Epithelial cell of proximal tubule (primary cell): ENCODE measurements at regions not wholly inside any gene's neighbourhood (a gene's known extent, or its start where the extent isn't known, plus 50 kb on each side); places are given as distances from the start of the nearest gene placed in this dataset.
A peak's percentile ranks its signal among the peaks of the same experiment; 100 is the strongest.

ENCODE experiments used
- DNase-seq: peaks from one replicate; pipeline ENCODE4 v3.0.0-alpha.2; 2011; ENCODE audit warnings: low read depth
- H3K4me3 ChIP-seq: 2 replicates; pipeline ENCODE4 v1.5.1; 2011; ENCODE audit warnings: low read depth, mild to moderate bottlenecking, low read length
- CTCF ChIP-seq: conservative IDR thresholded peaks from 2 replicates; pipeline ENCODE4 v1.5.1; 2012; ENCODE audit warnings: low read depth, mild to moderate bottlenecking, low read length

- no peak for TF ChIP-seq CTCF
- H3K4me3 ChIP-seq = no peak overlapping the region
- no peak for DNase-seq
These were observed 60.2 kb upstream of the STEAP4 start for GRCh38 chr7:88366845-88367244.

- TF ChIP-seq CTCF = no peak
- DNase-seq = no peak
- no peak overlapping the region for H3K4me3 ChIP-seq
These were observed 57.2 kb upstream of the STEAP4 start for GRCh38 chr7:88363869-88364268.

- no peak overlapping the region for H3K4me3 ChIP-seq
- no peak for TF ChIP-seq CTCF
- no peak for DNase-seq
These were observed 56.6 kb upstream of the STEAP4 start for GRCh38 chr7:88363249-88363648.

GRCh38 chr7:88361357-88361756 lies 54.7 kb upstream of the STEAP4 start:
- no peak for TF ChIP-seq CTCF
- no peak for DNase-seq
- H3K4me3 ChIP-seq = no peak overlapping the region

- DNase-seq = no peak
- H3K4me3 ChIP-seq = no peak overlapping the region
- no peak for TF ChIP-seq CTCF
These were observed 52.2 kb upstream of the STEAP4 start for GRCh38 chr7:88358881-88359280.

DNA sequence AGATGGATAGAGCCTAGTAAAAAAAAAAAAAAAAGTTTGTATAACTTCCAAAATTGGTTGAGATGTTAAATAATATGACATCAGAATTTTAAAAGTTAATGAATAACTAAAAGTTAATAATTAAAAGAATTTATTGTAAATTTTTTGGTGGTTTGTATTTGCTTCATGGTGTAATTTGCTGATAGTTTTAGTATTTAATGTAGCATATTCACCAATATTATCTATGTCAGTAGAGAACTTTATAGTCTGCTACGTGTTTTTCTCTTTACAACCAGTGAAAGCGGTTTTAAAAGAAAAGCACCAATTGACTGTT lies 51.8 kb upstream of the STEAP4 start:
- no peak for DNase-seq
- no peak overlapping the region for H3K4me3 ChIP-seq
- TF ChIP-seq CTCF = no peak

- H3K4me3 ChIP-seq = peak overlapping the region; percentile 17
- TF ChIP-seq CTCF = peak; percentile 89
- DNase-seq = no peak
These were observed 51.3 kb upstream of the STEAP4 start for GRCh38 chr7:88357781-88358525.
